ENCODE measurements at regions not wholly inside any gene's neighbourhood (a gene's known extent, or its start where the extent isn't known, plus 50 kb on each side); places are given as distances from the start of the nearest gene placed in this dataset.

DNA sequence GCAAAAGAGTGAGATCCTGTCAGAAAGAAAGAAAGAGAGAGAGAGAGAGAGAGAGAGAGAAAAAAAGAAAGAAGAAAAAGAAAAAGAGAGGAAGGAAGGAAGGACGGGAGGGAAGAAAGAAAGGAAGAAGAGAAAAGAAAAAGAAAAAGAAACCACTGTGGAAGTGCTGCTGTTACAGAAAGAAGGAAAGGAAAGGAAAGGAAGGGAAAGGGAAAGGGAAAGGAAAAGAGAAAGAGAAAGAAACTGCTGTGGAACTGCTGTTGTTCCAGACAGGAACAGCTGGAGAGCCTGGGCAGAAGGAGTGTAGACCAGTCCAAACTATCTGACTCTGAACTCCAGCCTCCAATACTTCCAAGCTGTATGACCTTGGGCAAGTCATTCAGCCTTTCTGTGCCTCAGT is 220.7 kb upstream of the WWC1 start:
- TF ChIP-seq NR1H2 (CRISPR knock-in tag; IDR thresholded peaks at IDR 0.05) (no peak), TEAD4 (CRISPR knock-in tag; IDR thresholded peaks at IDR 0.05) (no peak), ZNF671 (CRISPR knock-in tag; IDR thresholded peaks at IDR 0.05) (no peak), SMAD3 (CRISPR knock-in tag; IDR thresholded peaks at IDR 0.05; ENCODE audit: borderline replicate concordance) (no peak), NFYB (CRISPR knock-in tag; conservative IDR thresholded peaks at IDR 0.05; ENCODE audit: low read depth) (no peak), CREM (CRISPR knock-in tag; IDR thresholded peaks at IDR 0.05) (no peak), CBFB (CRISPR knock-in tag; IDR thresholded peaks at IDR 0.05; ENCODE audit: low read depth) (no peak)
- TF ChIP-seq, protein P1, sequence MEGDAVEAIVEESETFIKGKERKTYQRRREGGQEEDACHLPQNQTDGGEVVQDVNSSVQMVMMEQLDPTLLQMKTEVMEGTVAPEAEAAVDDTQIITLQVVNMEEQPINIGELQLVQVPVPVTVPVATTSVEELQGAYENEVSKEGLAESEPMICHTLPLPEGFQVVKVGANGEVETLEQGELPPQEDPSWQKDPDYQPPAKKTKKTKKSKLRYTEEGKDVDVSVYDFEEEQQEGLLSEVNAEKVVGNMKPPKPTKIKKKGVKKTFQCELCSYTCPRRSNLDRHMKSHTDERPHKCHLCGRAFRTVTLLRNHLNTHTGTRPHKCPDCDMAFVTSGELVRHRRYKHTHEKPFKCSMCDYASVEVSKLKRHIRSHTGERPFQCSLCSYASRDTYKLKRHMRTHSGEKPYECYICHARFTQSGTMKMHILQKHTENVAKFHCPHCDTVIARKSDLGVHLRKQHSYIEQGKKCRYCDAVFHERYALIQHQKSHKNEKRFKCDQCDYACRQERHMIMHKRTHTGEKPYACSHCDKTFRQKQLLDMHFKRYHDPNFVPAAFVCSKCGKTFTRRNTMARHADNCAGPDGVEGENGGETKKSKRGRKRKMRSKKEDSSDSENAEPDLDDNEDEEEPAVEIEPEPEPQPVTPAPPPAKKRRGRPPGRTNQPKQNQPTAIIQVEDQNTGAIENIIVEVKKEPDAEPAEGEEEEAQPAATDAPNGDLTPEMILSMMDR (IDR thresholded peaks at IDR 0.05): no peak
